GM12875 (cell line): ENCODE measurements at regions not wholly inside any gene's neighbourhood (a gene's known extent, or its start where the extent isn't known, plus 50 kb on each side); places are given as distances from the start of the nearest gene placed in this dataset.

Source experiments
- H3K4me3 ChIP-seq: one replicate; pipeline ENCODE4 v1.5.1; 2011; ENCODE audit warnings: low read depth, low read length, control low read depth
- CTCF ChIP-seq: IDR thresholded peaks from 2 replicates; pipeline ENCODE4 v1.5.1; 2011; ENCODE audit warnings: low read depth, mild to moderate bottlenecking, control low read depth, inconsistent platforms, low read length, moderate library complexity, borderline replicate concordance; ENCODE audit not compliant: insufficient read depth

- no peak overlapping the region for H3K4me3 ChIP-seq
- no peak for TF ChIP-seq CTCF
These were observed 569.4 kb upstream of the SETBP1 start for GRCh38 chr18:44111337-44111736.

- no peak for TF ChIP-seq CTCF
- no peak overlapping the region for H3K4me3 ChIP-seq
These were observed 562.9 kb upstream of the SETBP1 start for GRCh38 chr18:44117821-44118220.

DNA sequence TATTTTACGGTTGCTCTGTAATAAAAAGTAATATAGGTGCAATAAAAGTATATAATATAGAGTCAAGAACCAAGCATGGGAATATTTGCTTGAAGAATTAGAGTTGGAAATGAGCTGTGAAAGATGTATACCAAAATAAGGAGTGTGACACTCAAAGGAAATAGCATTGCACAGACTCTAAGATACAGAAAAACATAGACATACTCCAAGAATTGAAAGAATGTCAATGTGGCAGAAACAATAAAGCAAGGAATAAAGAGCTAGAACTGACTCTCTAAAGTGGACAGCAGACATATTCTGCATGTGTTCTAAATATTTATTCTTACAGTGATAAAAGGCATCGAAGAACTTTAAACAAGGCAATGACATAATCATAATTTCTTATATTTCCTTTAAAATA, 561.1 kb upstream of the SETBP1 start:
- no peak for TF ChIP-seq CTCF
- no peak overlapping the region for H3K4me3 ChIP-seq

- TF ChIP-seq CTCF: no peak
- H3K4me3 ChIP-seq: no peak overlapping the region
These were observed 556.9 kb upstream of the SETBP1 start for GRCh38 chr18:44123743-44124142.

GRCh38 chr18:44125446-44125845, 555.2 kb upstream of the SETBP1 start:
- no peak for TF ChIP-seq CTCF

GRCh38 chr18:44126598-44126997, 554.1 kb upstream of the SETBP1 start:
- no peak overlapping the region for H3K4me3 ChIP-seq
- no peak for TF ChIP-seq CTCF

More at GRCh38 chr18:44125446-44125845, 555.2 kb upstream of the SETBP1 start:
- H3K4me3 ChIP-seq: no peak overlapping the region

GRCh38 chr18:44128365-44128764, 552.3 kb upstream of the SETBP1 start:
- no peak overlapping the region for H3K4me3 ChIP-seq
- TF ChIP-seq CTCF: no peak
